Neuronal stem cell (in vitro differentiated cells): ENCODE measurements at regions not wholly inside any gene's neighbourhood (a gene's known extent, or its start where the extent isn't known, plus 50 kb on each side); places are given as distances from the start of the nearest gene placed in this dataset.

Experiments used
- DNase-seq: peaks from one replicate; pipeline ENCODE4 v3.0.0-alpha.2; 2013; ENCODE audit warnings: low spot score
- H2AFZ ChIP-seq: one replicate; pipeline ENCODE4 v1.6.1; 2013; ENCODE audit warnings: mild to moderate bottlenecking, low read length, inconsistent platforms
- H2AK5ac ChIP-seq: 2 replicates; pipeline ENCODE4 v1.6.1; 2013; ENCODE audit warnings: low read depth, mild to moderate bottlenecking, inconsistent platforms, low read length, moderate library complexity, mixed read lengths
- H2BK120ac ChIP-seq: 2 replicates; pipeline ENCODE4 v1.6.1; 2013; ENCODE audit warnings: low read depth, mild to moderate bottlenecking, inconsistent platforms, low read length, moderate library complexity, mixed read lengths
- H2BK12ac ChIP-seq: one replicate; pipeline ENCODE4 v1.6.1; 2013; ENCODE audit warnings: low read length, inconsistent platforms
- H2BK15ac ChIP-seq: 2 replicates; pipeline ENCODE4 v1.6.1; 2013; ENCODE audit warnings: mild to moderate bottlenecking, low read length, inconsistent platforms, mixed read lengths
- H2BK5ac ChIP-seq: one replicate; pipeline ENCODE4 v1.6.1; 2013; ENCODE audit warnings: inconsistent platforms, mild to moderate bottlenecking, low read length, moderate library complexity
- H3K14ac ChIP-seq: one replicate; pipeline ENCODE4 v1.6.1; 2013; ENCODE audit warnings: low read length, inconsistent platforms
- H3K18ac ChIP-seq: 2 replicates; pipeline ENCODE4 v1.6.1; 2013; ENCODE audit warnings: low read length, inconsistent platforms
- H3K23ac ChIP-seq: 2 replicates; pipeline ENCODE4 v1.6.1; 2013; ENCODE audit warnings: low read depth, mild to moderate bottlenecking, mixed read lengths, low read length, inconsistent platforms; ENCODE audit not compliant: poor library complexity
- H3K27ac ChIP-seq: replicated peaks from 3 replicates; pipeline ENCODE4 v1.5.1; 2013; ENCODE audit warnings: low read length, inconsistent platforms
- H3K27me3 ChIP-seq, 3 experiments: 2 replicates each; pipeline ENCODE4 v1.6.1; 2013; ENCODE audit warnings: low read length in 3 of 3, mild to moderate bottlenecking in 2 of 3, inconsistent platforms in 1 of 3, low read depth in 1 of 3, mixed read lengths in 1 of 3, moderate library complexity in 1 of 3; ENCODE audit not compliant: control insufficient read depth in 3 of 3, insufficient read depth in 3 of 3
- H3K36me3 ChIP-seq, 2 donors: replicated peaks in 1 of 2; 2 replicates each; pipeline ENCODE4 v1.6.1; 2013; ENCODE audit warnings: low read length in 2 of 2; ENCODE audit not compliant: control insufficient read depth in 2 of 2, insufficient read depth in 2 of 2
- H3K4ac ChIP-seq: 2 replicates; pipeline ENCODE4 v1.6.1; 2013; ENCODE audit warnings: inconsistent platforms, mild to moderate bottlenecking, low read length, moderate library complexity
- H3K4me1 ChIP-seq, 2 donors: 1 replicate in 1 of 2; 2 replicates in 1 of 2; pipeline ENCODE4 v1.6.1; 2013; ENCODE audit warnings: low read length in 2 of 2, low read depth in 1 of 2; ENCODE audit not compliant: control insufficient read depth in 2 of 2, insufficient read depth in 1 of 2
- H3K4me2 ChIP-seq: one replicate; pipeline ENCODE4 v1.6.1; 2013; ENCODE audit warnings: mild to moderate bottlenecking, low read length, inconsistent platforms; ENCODE audit not compliant: insufficient read depth, poor library complexity, severe bottlenecking
- H3K4me3 ChIP-seq, 2 donors: 2 replicates each; pipeline ENCODE4 v1.5.1; 2013; ENCODE audit warnings: low read length in 2 of 2, mild to moderate bottlenecking in 2 of 2, inconsistent platforms in 1 of 2, moderate library complexity in 1 of 2
- H3K79me1 ChIP-seq: one replicate; pipeline ENCODE4 v1.6.1; 2013; ENCODE audit warnings: low read depth, mild to moderate bottlenecking, inconsistent platforms, low read length, moderate library complexity
- H3K9ac ChIP-seq: one replicate; pipeline ENCODE4 v1.6.1; 2013; ENCODE audit warnings: mild to moderate bottlenecking, low read depth, low read length, inconsistent platforms; ENCODE audit not compliant: poor library complexity
- H3K9me3 ChIP-seq, 2 donors: replicated peaks in 1 of 2; 2 replicates each; pipeline versions ENCODE3 to v1.6.1; 2013; ENCODE audit warnings: low read length in 2 of 2, mild to moderate bottlenecking in 2 of 2, inconsistent platforms in 1 of 2, low read depth in 1 of 2, mixed read lengths in 1 of 2, moderate library complexity in 1 of 2; ENCODE audit not compliant: control insufficient read depth in 2 of 2, insufficient read depth in 1 of 2
- H4K8ac ChIP-seq: one replicate; pipeline ENCODE4 v1.6.1; 2013; ENCODE audit warnings: low read depth, mild to moderate bottlenecking, inconsistent platforms, low read length, moderate library complexity
- H4K91ac ChIP-seq: one replicate; pipeline ENCODE4 v1.6.1; 2013; ENCODE audit warnings: low read length, low read depth, mild to moderate bottlenecking, inconsistent platforms; ENCODE audit not compliant: poor library complexity
- WGBS, 2 donors: extraction: QIAGEN DNeasy Blood & Tissue Kit; methylation state at CpG; one replicate each; pipeline ENCODE4 v1.1.7; 2013; ENCODE audit warnings: missing lambda C conversion rate in 2 of 2, mixed read lengths in 1 of 2; ENCODE audit not compliant: insufficient read length in 2 of 2, insufficient replicate concordance in 1 of 2; ENCODE audit errors: extremely low coverage in 2 of 2; 5-methylcytosine and 5-hydroxymethylcytosine counted together

- Histone ChIP-seq H2BK15ac (no peak overlapping the region), H3K27ac (no peak overlapping the region), H3K4ac (no peak overlapping the region), H3K14ac (no peak overlapping the region), H3K4me3 (no peak overlapping the region), H4K8ac (no peak overlapping the region), H3K79me1 (no peaks in the 10 kb centered on the region), H3K27me3 (no peaks in the 10 kb centered on the region), H2BK120ac (no peak overlapping the region), H2AK5ac (peak overlapping the region; percentile 86), H2AFZ (no peak overlapping the region), H4K91ac (no peak overlapping the region), H3K36me3 (no peaks in the 10 kb centered on the region), H3K9ac (peak overlapping the region; percentile 3), H3K4me2 (no peak overlapping the region), H2BK12ac (no peak overlapping the region), H3K18ac (peak overlapping the region; percentile 39), H3K4me1 (no peaks in the 10 kb centered on the region), H3K9me3 (no peaks in the 10 kb centered on the region), H3K23ac (no peak overlapping the region), H2BK5ac (no peak overlapping the region)
- DNase-seq = no peak
- no CpG with 5 or more reads among the region's 2 CpGs for WGBS, 2 donors
Observed at GRCh38 chr5:7207979-7208378, 188.0 kb upstream of the ADCY2 start.

- H3K14ac ChIP-seq = no peak overlapping the region
- no peak overlapping the region for H3K9ac ChIP-seq
- H4K91ac ChIP-seq = no peak overlapping the region
- no peaks in the 10 kb centered on the region for H3K27me3 ChIP-seq
- H2BK5ac ChIP-seq = no peak overlapping the region
- no peak overlapping the region for H3K4me3 ChIP-seq
- H2AK5ac ChIP-seq = no peak overlapping the region
- WGBS, 2 donors = no CpG with 5 or more reads among the region's 5 CpGs
- H3K27ac ChIP-seq = no peak overlapping the region
- no peak overlapping the region for H3K18ac ChIP-seq
- H3K4me1 ChIP-seq = no peaks in the 10 kb centered on the region
- H2AFZ ChIP-seq = peak overlapping the region; percentile 13
- H3K4me2 ChIP-seq = no peak overlapping the region
- H2BK15ac ChIP-seq = no peak overlapping the region
- H3K9me3 ChIP-seq = no peaks in the 10 kb centered on the region
- H4K8ac ChIP-seq = no peak overlapping the region
- H2BK12ac ChIP-seq = no peak overlapping the region
- H3K79me1 ChIP-seq = no peaks in the 10 kb centered on the region
- DNase-seq = no peak
- H3K23ac ChIP-seq = no peak overlapping the region
- H2BK120ac ChIP-seq = no peak overlapping the region
- no peaks in the 10 kb centered on the region for H3K36me3 ChIP-seq
- no peak overlapping the region for H3K4ac ChIP-seq
Observed at GRCh38 chr5:7208938-7209337, 187.0 kb upstream of the ADCY2 start.

GRCh38 chr5:7209658-7210057 lies 186.3 kb upstream of the ADCY2 start:
- H2AK5ac ChIP-seq = no peak overlapping the region
- no peaks in the 10 kb centered on the region for H3K36me3 ChIP-seq
- H3K23ac ChIP-seq = no peak overlapping the region
- H4K91ac ChIP-seq = no peak overlapping the region
- H3K4ac ChIP-seq = no peak overlapping the region
- H3K4me2 ChIP-seq = no peak overlapping the region
- H2BK15ac ChIP-seq = no peak overlapping the region
- no peak overlapping the region for H3K4me3 ChIP-seq
- H3K4me1 ChIP-seq = no peaks in the 10 kb centered on the region
- no peak for DNase-seq
- no peaks in the 10 kb centered on the region for H3K9me3 ChIP-seq
- no peak overlapping the region for H2AFZ ChIP-seq
- H3K27me3 ChIP-seq = no peaks in the 10 kb centered on the region
- no peak overlapping the region for H2BK120ac ChIP-seq
- no peak overlapping the region for H4K8ac ChIP-seq
- H2BK5ac ChIP-seq = no peak overlapping the region
- no peak overlapping the region for H3K14ac ChIP-seq
- H3K79me1 ChIP-seq = no peaks in the 10 kb centered on the region
- no peak overlapping the region for H2BK12ac ChIP-seq
- H3K9ac ChIP-seq = no peak overlapping the region
- H3K18ac ChIP-seq = no peak overlapping the region
- H3K27ac ChIP-seq = no peak overlapping the region

GRCh38 chr5:7210549-7210948 lies 185.4 kb upstream of the ADCY2 start:
- no peaks in the 10 kb centered on the region for H3K27me3 ChIP-seq
- H4K8ac ChIP-seq = no peak overlapping the region
- H2BK12ac ChIP-seq = no peak overlapping the region
- WGBS, 2 donors = no CpG with 5 or more reads among the region's 2 CpGs
- H2BK120ac ChIP-seq = no peak overlapping the region
- H3K23ac ChIP-seq = no peak overlapping the region
- H3K4me3 ChIP-seq = no peak overlapping the region
- H3K9ac ChIP-seq = no peak overlapping the region
- no peaks in the 10 kb centered on the region for H3K9me3 ChIP-seq
- H3K18ac ChIP-seq = no peak overlapping the region
- H4K91ac ChIP-seq = no peak overlapping the region
- H3K79me1 ChIP-seq = no peaks in the 10 kb centered on the region
- no peaks in the 10 kb centered on the region for H3K4me1 ChIP-seq
- no peak overlapping the region for H2BK15ac ChIP-seq
- no peak overlapping the region for H2AFZ ChIP-seq
- no peak overlapping the region for H3K27ac ChIP-seq
- H3K36me3 ChIP-seq = no peaks in the 10 kb centered on the region
- H3K14ac ChIP-seq = no peak overlapping the region
- no peak for DNase-seq
- no peak overlapping the region for H3K4me2 ChIP-seq
- H3K4ac ChIP-seq = no peak overlapping the region
- H2BK5ac ChIP-seq = no peak overlapping the region
- no peak overlapping the region for H2AK5ac ChIP-seq
